ENCODE measurements at regions not wholly inside any gene's neighbourhood (a gene's known extent, or its start where the extent isn't known, plus 50 kb on each side); places are given as distances from the start of the nearest gene placed in this dataset.

- Histone ChIP-seq H3K9me1 (ENCODE audit: control insufficient read depth, insufficient read depth, low read length) (no peaks in the 10 kb centered on the region), H4K20me1 (replicated peaks; ENCODE audit: control insufficient read depth, insufficient read depth, low read length) (no peaks in the 10 kb centered on the region), H3K9ac (ENCODE audit: insufficient read depth in 1 of 2, low read depth in 2 of 2, low read length in 2 of 2) (no peak overlapping the region), H2AFZ (ENCODE audit: low read depth, low read length) (no peak overlapping the region), H3K4me3 (no peak overlapping the region), H3K36me3 (ENCODE audit: control insufficient read depth, insufficient read depth, low read length) (no peaks in the 10 kb centered on the region), H3K4me2 (ENCODE audit: insufficient read depth, low read length) (no peak overlapping the region), H3K9me3 (replicated peaks; ENCODE audit: control insufficient read depth, insufficient read depth, low read depth, low read length) (no peaks in the 10 kb centered on the region), H3K27ac (ENCODE audit: extremely low read depth, low read depth, low read length) (no peak overlapping the region), H3K4me1 (replicated peaks in 1 of 2; ENCODE audit: control insufficient read depth in 2 of 2, insufficient read depth in 2 of 2, low read length in 2 of 2) (no peaks in the 10 kb centered on the region), H3K27me3 (ENCODE audit: control insufficient read depth in 2 of 2, insufficient read depth in 2 of 2, low read length in 2 of 2) (no peaks in the 10 kb centered on the region), H3K79me2 (ENCODE audit: control insufficient read depth, insufficient read depth, low read length) (no peaks in the 10 kb centered on the region)
- BruUV-seq (replicated peaks), result no TSS peak
- ATAC-seq, result no peak
- ChIA-PET CTCF (ENCODE audit: low intra/inter-chr PET ratio) (no interaction called here), POLR2A (no interaction called here)
- intact Hi-C loops (cut with micrococcal nuclease) (no loop called here), in situ Hi-C loops (cut with MboI) (no loop called here)
- 2% methylated on average over 5 of the region's 5 CpGs for WGBS (ENCODE audit: insufficient coverage, low coverage, missing lambda C conversion rate)
- FAIRE-seq, result no peak
- DNase-seq (ENCODE audit: extremely low read depth in 1 of 4, low spot score in 3 of 4), result no peak
- TF ChIP-seq ZNF274 (IDR thresholded peaks at IDR 0.05; ENCODE audit: borderline replicate concordance, low read depth, low read length) (no peak), SIN3A (IDR thresholded peaks at IDR 0.05; ENCODE audit: borderline replicate concordance in 2 of 2, control insufficient read depth in 1 of 2, low read depth in 2 of 2, low read length in 2 of 2) (no peak), ZNF143 (CRISPR knock-in tag; IDR thresholded peaks at IDR 0.05) (no peak), ATF6 (CRISPR knock-in tag; IDR thresholded peaks at IDR 0.05) (no peak), ZNF398 (CRISPR knock-in tag; IDR thresholded peaks at IDR 0.05) (no peak), SNAPC5 (CRISPR knock-in tag; IDR thresholded peaks at IDR 0.05) (no peak), E4F1 (CRISPR knock-in tag; IDR thresholded peaks at IDR 0.05; ENCODE audit: borderline replicate concordance) (no peak), KDM4B (IDR thresholded peaks at IDR 0.05; ENCODE audit: borderline replicate concordance in 2 of 2, low read depth in 1 of 2) (no peak), E2F3 (CRISPR knock-in tag; IDR thresholded peaks at IDR 0.05) (no peak), CREB1 (IDR thresholded peaks at IDR 0.05) (no peak), CREB1 (CRISPR knock-in tag; IDR thresholded peaks at IDR 0.05) (no peak), GABPB1 (CRISPR knock-in tag; IDR thresholded peaks at IDR 0.05) (no peak)
Observed at GRCh38 chr5:145598184-145598583, 237.0 kb downstream of the PRELID2 start.

All from K562 (cell line).